Stimulated activated naive CD8-positive, alpha-beta T cell treated with anti-CD3 and anti-CD28 coated beads, Interleukin-15, Interleukin-2, amounts not matched to agents 100 ng/mL and 50 ng/mL, for 24 hours (primary cell): ENCODE measurements at regions not wholly inside any gene's neighbourhood (a gene's known extent, or its start where the extent isn't known, plus 50 kb on each side); places are given as distances from the start of the nearest gene placed in this dataset.
"Not testable (repeated sequence)": the region's sequence is repeated elsewhere in the genome, so short reads cannot be mapped to it uniquely, and the experiment has no call there.

Experiments used
- H3K27ac Mint-ChIP-seq: one replicate; pipeline ENCODE4 v1.8.0; 2021; ENCODE audit warnings: mild to moderate bottlenecking, mixed read lengths
- H3K27me3 Mint-ChIP-seq: one replicate; pipeline ENCODE4 v1.8.0; 2021; ENCODE audit warnings: mixed read lengths
- H3K36me3 Mint-ChIP-seq: one replicate; pipeline ENCODE4 v1.8.0; 2021; ENCODE audit warnings: low read depth, mixed read lengths
- H3K4me1 Mint-ChIP-seq: one replicate; pipeline ENCODE4 v1.8.0; 2021; ENCODE audit warnings: low read depth, mixed read lengths
- H3K4me3 Mint-ChIP-seq: one replicate; pipeline ENCODE4 v1.8.0; 2021; ENCODE audit warnings: mild to moderate bottlenecking, mixed read lengths
- H3K9me3 Mint-ChIP-seq: one replicate; pipeline ENCODE4 v1.8.0; 2021; ENCODE audit warnings: mixed read lengths

DNA sequence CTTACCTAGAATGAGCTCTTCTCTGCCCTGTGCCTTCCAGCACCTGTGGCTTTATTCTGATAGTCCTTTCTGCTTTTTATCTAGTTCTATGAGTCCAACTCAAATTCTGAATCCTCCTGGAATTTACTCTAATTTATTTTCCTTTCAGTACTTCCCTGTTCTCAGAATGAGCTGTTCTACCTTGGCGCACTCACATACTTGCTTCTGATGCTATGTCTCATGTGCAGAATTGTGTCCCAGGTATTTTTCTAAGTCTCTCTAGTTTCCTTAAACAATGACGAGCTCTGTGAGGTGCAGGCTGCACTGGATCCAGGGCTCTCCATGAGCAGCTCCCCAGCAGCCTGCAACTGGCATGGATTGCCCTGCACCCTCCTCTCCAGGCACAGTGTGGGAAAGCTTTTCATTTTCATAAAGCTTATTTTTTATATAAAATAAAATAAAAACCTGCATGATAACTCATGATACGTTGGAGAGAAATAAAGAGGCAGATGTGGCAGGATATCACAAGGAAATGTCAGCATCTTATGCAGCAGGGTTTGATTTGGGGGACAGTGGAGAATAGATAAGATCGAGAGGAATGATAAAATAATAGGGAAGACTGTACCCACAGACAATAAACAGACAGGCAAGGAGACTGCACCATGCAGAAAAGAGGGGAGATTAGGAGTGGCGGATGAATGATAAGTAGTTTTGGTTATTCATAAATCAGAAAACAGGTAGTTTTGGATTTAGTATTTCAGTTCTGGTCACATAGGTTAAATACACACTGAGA, 258.2 kb upstream of the POM121L12 start:
- H3K4me3 Mint-ChIP-seq: no peak overlapping the region
- H3K36me3 Mint-ChIP-seq: no peaks in the 10 kb centered on the region
- no peaks in the 10 kb centered on the region for H3K4me1 Mint-ChIP-seq
- peaks cover 26% of the 10 kb centered on the region for H3K9me3 Mint-ChIP-seq
- no peaks in the 10 kb centered on the region for H3K27me3 Mint-ChIP-seq
- H3K27ac Mint-ChIP-seq: no peak overlapping the region

DNA sequence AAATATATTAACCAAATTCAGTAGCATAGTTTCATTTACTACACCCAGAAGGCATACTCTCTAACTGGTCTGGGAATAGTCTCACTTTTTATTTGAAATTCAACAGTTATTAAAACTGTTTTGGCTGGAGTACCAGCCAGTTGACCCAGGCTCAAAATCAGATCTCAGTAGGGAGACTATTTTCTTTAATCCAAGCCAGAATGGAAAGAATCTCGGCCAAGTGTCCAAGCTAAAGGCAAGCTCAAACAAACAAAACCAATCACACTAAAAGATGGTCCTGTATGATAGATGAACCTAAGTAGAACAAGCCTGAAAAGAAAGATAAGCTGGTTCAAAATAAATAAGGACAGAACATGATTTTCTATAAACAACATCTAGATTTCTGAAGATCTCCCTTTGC, 259.6 kb upstream of the POM121L12 start:
- Mint-ChIP-seq H3K4me1 (no peaks in the 10 kb centered on the region), H3K36me3 (no peaks in the 10 kb centered on the region), H3K27ac (no peak overlapping the region), H3K27me3 (no peaks in the 10 kb centered on the region), H3K4me3 (no peak overlapping the region), H3K9me3 (peaks cover 31% of the 10 kb centered on the region)

DNA sequence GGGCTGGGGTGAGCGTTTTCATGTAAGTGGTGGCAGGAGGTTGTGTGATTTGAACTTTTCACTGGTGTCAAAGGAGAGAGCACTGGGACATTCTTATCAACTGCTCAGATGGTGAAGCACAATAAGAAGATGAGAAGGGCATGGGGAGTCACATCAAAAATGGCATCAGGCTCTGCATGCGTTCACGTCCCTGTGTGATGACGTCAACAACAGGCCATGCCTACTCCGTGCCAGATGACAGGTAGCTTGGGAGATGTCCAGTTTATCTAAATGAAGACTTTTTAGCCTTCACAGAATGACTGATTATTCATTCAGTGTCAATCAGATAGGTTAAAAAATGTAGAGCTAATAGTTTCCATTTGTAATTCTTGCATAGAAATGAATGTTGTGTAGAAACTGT, 264.3 kb upstream of the POM121L12 start:
- Mint-ChIP-seq H3K9me3 (peaks cover 14% of the 10 kb centered on the region), H3K4me1 (no peaks in the 10 kb centered on the region), H3K4me3 (no peak overlapping the region), H3K36me3 (no peaks in the 10 kb centered on the region), H3K27me3 (no peaks in the 10 kb centered on the region), H3K27ac (no peak overlapping the region)

- H3K27me3 Mint-ChIP-seq: no peaks in the 10 kb centered on the region
Observed at GRCh38 chr7:52764492-52765169, 270.8 kb upstream of the POM121L12 start.

DNA sequence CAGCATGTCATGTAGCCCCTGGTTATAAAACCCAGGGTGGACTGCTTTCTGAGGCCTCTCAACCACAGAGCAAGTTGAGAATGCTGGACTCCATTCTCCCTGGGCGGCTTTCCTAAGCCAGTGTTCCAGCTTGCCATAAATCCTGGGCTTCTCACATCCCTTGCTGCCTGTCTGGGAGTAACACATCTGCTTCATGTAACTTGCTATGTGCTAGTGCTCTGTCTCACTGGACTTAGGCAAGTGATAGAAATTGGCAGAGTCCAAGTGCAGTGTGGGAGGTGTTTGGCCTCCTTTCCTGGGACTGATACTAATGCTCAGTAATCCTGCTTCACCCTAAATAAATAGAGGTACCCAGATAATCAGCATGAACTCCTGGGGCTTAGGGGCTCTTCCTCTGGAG, 277.1 kb upstream of the POM121L12 start:
- Mint-ChIP-seq H3K27me3 (no peaks in the 10 kb centered on the region), H3K36me3 (no peaks in the 10 kb centered on the region), H3K4me1 (no peaks in the 10 kb centered on the region), H3K4me3 (no peak overlapping the region), H3K9me3 (peaks cover 13% of the 10 kb centered on the region), H3K27ac (no peak overlapping the region)

More at GRCh38 chr7:52764492-52765169, 270.8 kb upstream of the POM121L12 start:
- Mint-ChIP-seq H3K4me3 (no peak overlapping the region), H3K9me3 (peaks cover 11% of the 10 kb centered on the region), H3K36me3 (no peaks in the 10 kb centered on the region), H3K27ac (no peak overlapping the region), H3K4me1 (no peaks in the 10 kb centered on the region)

GRCh38 chr7:52753855-52754254, 281.6 kb upstream of the POM121L12 start:
- no peak overlapping the region for H3K27ac Mint-ChIP-seq
- no peaks in the 10 kb centered on the region for H3K4me1 Mint-ChIP-seq
- peaks cover 13% of the 10 kb centered on the region for H3K9me3 Mint-ChIP-seq

DNA sequence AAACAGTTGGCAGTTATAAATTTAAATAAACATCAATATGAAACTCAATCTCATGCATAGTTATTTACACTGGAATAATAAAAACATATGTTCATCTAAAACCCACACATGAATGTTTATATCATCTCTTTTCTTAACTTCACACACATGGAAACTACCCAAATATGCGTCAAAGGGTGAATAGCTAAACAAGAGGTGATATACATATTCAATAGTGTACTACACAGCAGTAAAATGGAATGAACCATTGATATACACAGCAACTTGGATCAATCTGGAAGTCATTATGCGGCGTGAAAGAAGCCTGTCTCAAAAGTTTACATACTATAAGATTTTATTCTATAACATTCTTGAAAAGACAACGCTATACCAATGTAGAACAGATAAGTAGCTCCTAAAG, 282.5 kb upstream of the POM121L12 start:
- H3K36me3 Mint-ChIP-seq: no peaks in the 10 kb centered on the region
- H3K9me3 Mint-ChIP-seq: peaks cover 13% of the 10 kb centered on the region
- no peak overlapping the region for H3K4me3 Mint-ChIP-seq
- no peak overlapping the region for H3K27ac Mint-ChIP-seq
- no peaks in the 10 kb centered on the region for H3K27me3 Mint-ChIP-seq
- no peaks in the 10 kb centered on the region for H3K4me1 Mint-ChIP-seq

More at GRCh38 chr7:52753855-52754254, 281.6 kb upstream of the POM121L12 start:
- Mint-ChIP-seq H3K27me3 (no peaks in the 10 kb centered on the region), H3K36me3 (no peaks in the 10 kb centered on the region), H3K4me3 (no peak overlapping the region)

DNA sequence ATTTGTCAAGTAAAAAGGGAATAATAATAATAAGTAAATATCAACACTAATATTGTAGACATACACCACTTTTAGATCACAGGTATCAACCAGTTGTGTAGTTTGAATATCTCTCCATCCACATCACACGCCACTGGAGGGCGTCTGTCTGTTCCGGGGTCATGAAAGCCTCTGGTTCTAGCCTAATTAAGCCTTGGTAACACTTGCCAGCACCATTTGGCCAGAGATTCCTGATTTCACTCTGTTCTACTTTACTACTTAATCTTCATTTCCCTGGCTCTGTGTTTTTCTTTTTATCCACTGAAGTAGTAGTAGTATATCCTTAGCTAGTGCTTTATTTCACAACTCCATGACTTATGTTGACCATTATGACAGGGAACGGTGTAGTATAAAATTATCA, 285.6 kb upstream of the POM121L12 start:
- Mint-ChIP-seq H3K27ac (no peak overlapping the region), H3K36me3 (no peaks in the 10 kb centered on the region), H3K9me3 (peaks cover 14% of the 10 kb centered on the region), H3K4me1 (no peaks in the 10 kb centered on the region), H3K4me3 (no peak overlapping the region), H3K27me3 (no peaks in the 10 kb centered on the region)

DNA sequence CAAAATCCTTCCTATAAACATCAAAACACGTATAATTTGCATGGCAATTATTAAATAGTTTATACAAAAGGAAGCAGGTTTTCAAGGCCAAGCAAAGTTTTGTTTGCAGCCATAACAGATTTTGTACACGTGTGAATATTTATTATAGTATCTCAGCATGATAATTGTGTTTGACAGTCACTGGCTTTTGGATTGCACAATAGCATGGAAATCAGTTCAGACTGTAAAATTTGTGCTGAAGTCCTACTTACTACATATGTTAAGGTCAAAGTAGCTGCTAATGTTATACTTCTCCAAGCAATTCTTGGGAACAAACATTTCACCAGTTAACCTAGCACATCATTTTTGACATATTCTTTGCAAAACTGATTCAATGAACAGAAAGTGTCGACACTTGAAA, 287.6 kb upstream of the POM121L12 start:
- H3K4me1 Mint-ChIP-seq: no peaks in the 10 kb centered on the region
- no peak overlapping the region for H3K4me3 Mint-ChIP-seq
- no peak overlapping the region for H3K27ac Mint-ChIP-seq
- peaks cover 19% of the 10 kb centered on the region for H3K9me3 Mint-ChIP-seq
- H3K36me3 Mint-ChIP-seq: no peaks in the 10 kb centered on the region
- no peaks in the 10 kb centered on the region for H3K27me3 Mint-ChIP-seq

DNA sequence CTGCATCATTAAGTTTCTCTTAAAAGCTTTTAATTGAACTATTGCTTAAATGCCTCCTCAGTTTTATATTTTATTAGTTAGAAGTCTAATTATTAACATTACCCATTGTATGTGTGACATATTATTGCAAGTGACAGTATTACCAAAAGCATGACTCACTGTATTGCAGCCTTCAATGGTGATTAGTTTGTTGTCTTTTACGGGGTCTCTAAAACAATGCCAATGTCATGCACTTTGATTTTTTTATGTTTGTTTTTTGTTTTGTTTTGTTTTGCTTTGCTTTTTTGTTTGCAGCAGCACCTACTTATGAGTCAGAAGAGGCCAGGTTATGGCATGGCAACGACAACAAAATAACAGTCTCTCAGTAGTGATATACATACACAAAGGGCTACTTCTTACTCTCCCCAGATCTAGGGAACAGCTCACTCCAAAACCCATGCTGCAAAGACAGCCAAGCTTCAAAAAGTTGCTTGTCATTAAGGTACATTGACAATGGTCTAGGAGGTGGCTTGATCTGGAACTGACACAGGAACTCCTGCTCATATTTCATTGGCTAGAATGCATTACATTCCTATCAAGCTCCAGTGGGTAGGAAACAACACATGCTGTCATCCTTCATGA, 293.7 kb upstream of the POM121L12 start:
- no peaks in the 10 kb centered on the region for H3K4me1 Mint-ChIP-seq
- no peak overlapping the region for H3K4me3 Mint-ChIP-seq
- no peaks in the 10 kb centered on the region for H3K27me3 Mint-ChIP-seq
- H3K36me3 Mint-ChIP-seq: no peaks in the 10 kb centered on the region
- peaks cover 21% of the 10 kb centered on the region for H3K9me3 Mint-ChIP-seq
- H3K27ac Mint-ChIP-seq: no peak overlapping the region

GRCh38 chr7:52735656-52736055, 299.8 kb upstream of the POM121L12 start:
- Mint-ChIP-seq H3K27ac (no peak overlapping the region), H3K27me3 (no peaks in the 10 kb centered on the region)

GRCh38 chr7:52728683-52729082, 306.8 kb upstream of the POM121L12 start:
- not testable (repeated sequence) for H3K27me3 Mint-ChIP-seq, H3K36me3 Mint-ChIP-seq, H3K27ac Mint-ChIP-seq, H3K4me3 Mint-ChIP-seq, H3K4me1 Mint-ChIP-seq
- peaks cover 31% of the 10 kb centered on the region for H3K9me3 Mint-ChIP-seq

More at GRCh38 chr7:52735656-52736055, 299.8 kb upstream of the POM121L12 start:
- Mint-ChIP-seq H3K9me3 (peaks cover 18% of the 10 kb centered on the region), H3K4me1 (no peaks in the 10 kb centered on the region), H3K36me3 (no peaks in the 10 kb centered on the region), H3K4me3 (no peak overlapping the region)

DNA sequence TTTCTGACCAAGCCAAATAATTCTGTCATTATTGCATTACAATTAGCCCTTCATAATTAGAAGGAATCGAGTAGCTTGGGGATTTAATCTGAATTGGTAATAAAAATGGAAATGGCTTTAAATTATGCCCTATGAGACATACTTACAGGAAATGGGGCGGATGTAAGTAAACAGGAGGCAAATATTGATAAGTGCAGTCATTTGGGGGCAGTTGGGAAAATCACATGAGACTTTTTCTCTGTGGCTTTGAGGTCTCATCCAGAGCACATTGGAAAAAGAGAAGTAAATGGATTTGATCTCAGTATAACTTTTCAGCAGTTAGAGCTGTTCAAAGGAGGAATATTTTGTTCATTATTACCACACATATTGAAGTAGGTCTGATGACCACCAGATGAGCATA, 307.8 kb upstream of the POM121L12 start:
- peaks cover 39% of the 10 kb centered on the region for H3K9me3 Mint-ChIP-seq
- H3K27ac Mint-ChIP-seq: no peak overlapping the region
- no peak overlapping the region for H3K4me3 Mint-ChIP-seq
- H3K27me3 Mint-ChIP-seq: no peaks in the 10 kb centered on the region
- H3K4me1 Mint-ChIP-seq: no peaks in the 10 kb centered on the region
- H3K36me3 Mint-ChIP-seq: no peaks in the 10 kb centered on the region

- no peaks in the 10 kb centered on the region for H3K36me3 Mint-ChIP-seq
- no peak overlapping the region for H3K27ac Mint-ChIP-seq
- H3K9me3 Mint-ChIP-seq: peaks cover 39% of the 10 kb centered on the region
- no peaks in the 10 kb centered on the region for H3K27me3 Mint-ChIP-seq
- H3K4me1 Mint-ChIP-seq: no peaks in the 10 kb centered on the region
- H3K4me3 Mint-ChIP-seq: no peak overlapping the region
Observed at GRCh38 chr7:52726986-52727385, 308.4 kb upstream of the POM121L12 start.

- no peak overlapping the region for H3K27ac Mint-ChIP-seq
- H3K36me3 Mint-ChIP-seq: no peaks in the 10 kb centered on the region
- no peaks in the 10 kb centered on the region for H3K4me1 Mint-ChIP-seq
- no peaks in the 10 kb centered on the region for H3K27me3 Mint-ChIP-seq
- H3K4me3 Mint-ChIP-seq: no peak overlapping the region
- H3K9me3 Mint-ChIP-seq: peaks cover 39% of the 10 kb centered on the region
Observed at GRCh38 chr7:52726493-52726892, 308.9 kb upstream of the POM121L12 start.
